Muscle of leg (tissue), 3 donors: ENCODE measurements at regions not wholly inside any gene's neighbourhood (a gene's known extent, or its start where the extent isn't known, plus 50 kb on each side); places are given as distances from the start of the nearest gene placed in this dataset.

Experiments
- DNase-seq: peaks from one replicate; pipeline ENCODE4 v3.0.0; 2013
- H3K27ac ChIP-seq: one replicate; pipeline ENCODE4 v1.5.1; 2013; ENCODE audit warnings: mild to moderate bottlenecking, low read length, control low read depth
- H3K27me3 ChIP-seq: one replicate; pipeline ENCODE4 v1.6.1; 2013; ENCODE audit warnings: low read length; ENCODE audit not compliant: control insufficient read depth, insufficient read depth
- H3K36me3 ChIP-seq: one replicate; pipeline ENCODE4 v1.6.1; 2013; ENCODE audit warnings: low read length; ENCODE audit not compliant: control insufficient read depth, insufficient read depth
- H3K4me1 ChIP-seq: one replicate; pipeline ENCODE4 v1.6.1; 2013; ENCODE audit warnings: low read length; ENCODE audit not compliant: control insufficient read depth, insufficient read depth
- H3K4me3 ChIP-seq: one replicate; pipeline ENCODE4 v1.5.1; 2013; ENCODE audit warnings: low read length, control low read depth
- H3K9me3 ChIP-seq: replicated peaks from 2 replicates; pipeline ENCODE4 v1.6.1; 2013; ENCODE audit warnings: low read depth, low read length; ENCODE audit not compliant: control insufficient read depth
- WGBS: methylation state at CpG from one replicate; pipeline ENCODE4 v1.1.5; 2013; ENCODE audit warnings: missing lambda C conversion rate; ENCODE audit not compliant: insufficient coverage; 5-methylcytosine and 5-hydroxymethylcytosine counted together

DNA sequence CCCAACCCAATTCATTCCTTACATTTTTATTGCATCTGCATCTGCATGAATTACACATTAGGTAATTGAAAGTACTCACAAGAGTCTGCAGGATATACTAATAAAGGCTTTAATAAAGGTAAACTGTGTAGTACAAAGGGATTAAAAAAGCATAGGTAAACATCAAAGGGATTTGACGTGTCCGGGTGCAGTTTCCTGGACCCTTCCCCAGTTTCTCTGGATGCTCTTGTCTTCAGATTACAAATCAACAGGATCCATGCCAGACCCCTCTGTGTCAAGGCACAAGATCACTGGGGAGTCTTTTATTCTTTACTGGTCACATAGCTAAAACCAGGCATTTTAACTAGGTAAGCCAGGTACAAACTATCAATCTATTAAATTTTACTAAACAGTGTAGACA is 177.2 kb upstream of the TYRP1 start:
- Histone ChIP-seq H3K4me1 (no peaks in the 10 kb centered on the region), H3K27me3 (no peaks in the 10 kb centered on the region), H3K9me3 (no peaks in the 10 kb centered on the region), H3K27ac (no peak overlapping the region), H3K36me3 (no peaks in the 10 kb centered on the region), H3K4me3 (no peak overlapping the region)
- DNase-seq, result no peak
- WGBS, result 18% methylated on average over 2 of the region's 2 CpGs

DNA sequence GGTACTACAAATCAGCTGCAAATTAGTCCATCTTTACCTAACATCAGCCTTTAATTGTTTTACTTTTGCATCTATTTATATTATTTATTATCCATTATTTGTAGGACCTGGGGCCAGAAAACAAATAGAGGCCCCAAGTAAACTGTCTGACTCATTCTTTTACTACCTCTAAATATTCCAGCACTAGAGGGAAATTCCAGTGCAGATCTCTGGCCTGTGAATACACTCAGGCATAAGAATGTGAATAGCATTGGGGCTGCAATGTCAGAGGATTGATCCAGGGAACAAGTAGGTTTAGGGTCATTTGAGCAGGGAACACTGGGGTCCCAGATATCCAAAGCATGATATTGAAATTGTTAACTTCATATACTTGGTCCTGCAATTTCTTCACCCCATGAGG is 176.6 kb upstream of the TYRP1 start:
- no peak overlapping the region for H3K27ac ChIP-seq
- H3K27me3 ChIP-seq, result no peaks in the 10 kb centered on the region
- H3K4me3 ChIP-seq, result no peak overlapping the region
- DNase-seq, result no peak
- H3K36me3 ChIP-seq, result no peaks in the 10 kb centered on the region
- no peaks in the 10 kb centered on the region for H3K4me1 ChIP-seq
- H3K9me3 ChIP-seq, result no peaks in the 10 kb centered on the region

DNA sequence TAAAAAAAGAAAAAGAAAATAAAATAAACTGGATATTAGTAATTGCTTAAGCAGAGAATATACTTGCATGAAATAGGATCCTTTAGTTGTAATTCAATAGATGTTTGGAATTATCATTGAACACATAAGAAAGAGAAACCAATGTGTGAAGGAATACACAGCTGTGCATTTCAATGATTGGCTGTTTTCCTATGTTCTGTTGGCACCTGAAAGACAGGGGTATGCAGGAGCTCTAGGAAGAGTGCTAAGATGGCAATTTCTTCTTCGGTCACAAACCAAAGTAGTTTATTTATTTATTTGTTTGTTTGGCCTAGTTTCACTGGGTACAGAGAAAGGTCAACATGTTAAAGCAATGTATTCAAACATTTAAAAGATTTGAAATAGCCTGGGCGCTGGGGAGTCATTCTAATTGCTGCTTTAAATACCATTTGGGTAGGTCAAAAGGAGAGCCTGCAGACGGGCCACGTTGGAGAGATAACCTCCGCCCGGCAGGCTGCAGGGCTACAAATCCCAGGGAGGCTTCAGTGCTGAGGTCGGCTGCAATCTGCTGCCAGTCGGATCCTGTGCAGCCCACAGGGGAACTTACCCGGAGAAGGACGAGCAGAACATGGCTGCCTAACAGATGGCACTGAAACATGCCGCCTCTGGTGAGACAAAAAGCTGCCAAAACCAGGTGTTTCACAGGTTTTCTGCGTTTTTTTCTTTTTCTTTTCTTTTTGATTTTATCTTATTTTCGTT is 154.2 kb upstream of the TYRP1 start:
- Histone ChIP-seq H3K27ac (no peak overlapping the region), H3K9me3 (no peaks in the 10 kb centered on the region), H3K4me1 (no peaks in the 10 kb centered on the region), H3K36me3 (no peaks in the 10 kb centered on the region), H3K4me3 (no peak overlapping the region), H3K27me3 (no peaks in the 10 kb centered on the region)
- 68% methylated on average over 8 of the region's 13 CpGs for WGBS
- no peak for DNase-seq

DNA sequence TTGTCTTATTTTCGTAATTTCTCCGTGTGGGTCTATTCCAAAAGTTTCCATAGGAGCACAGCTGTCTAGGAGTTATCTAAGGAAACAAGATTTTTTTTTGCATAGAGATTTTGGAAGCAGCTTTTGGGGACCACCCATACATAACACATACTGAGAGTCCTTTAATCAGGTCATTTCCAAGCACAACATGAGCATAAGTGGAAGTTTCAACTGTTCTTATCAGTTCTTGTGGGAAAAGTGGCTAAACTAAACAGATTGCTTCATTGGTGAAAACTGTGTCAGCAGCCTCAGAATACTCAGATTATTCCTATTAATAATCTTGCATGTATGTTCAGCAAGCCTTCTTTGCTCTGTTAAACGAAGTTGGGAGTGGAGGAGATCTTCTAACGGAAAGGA is 153.6 kb upstream of the TYRP1 start:
- no peak for DNase-seq
- WGBS, result 83% methylated on average over 2 of the region's 4 CpGs
- Histone ChIP-seq H3K36me3 (no peaks in the 10 kb centered on the region), H3K4me3 (no peak overlapping the region), H3K4me1 (no peaks in the 10 kb centered on the region), H3K27me3 (no peaks in the 10 kb centered on the region), H3K27ac (no peak overlapping the region), H3K9me3 (no peaks in the 10 kb centered on the region)

DNA sequence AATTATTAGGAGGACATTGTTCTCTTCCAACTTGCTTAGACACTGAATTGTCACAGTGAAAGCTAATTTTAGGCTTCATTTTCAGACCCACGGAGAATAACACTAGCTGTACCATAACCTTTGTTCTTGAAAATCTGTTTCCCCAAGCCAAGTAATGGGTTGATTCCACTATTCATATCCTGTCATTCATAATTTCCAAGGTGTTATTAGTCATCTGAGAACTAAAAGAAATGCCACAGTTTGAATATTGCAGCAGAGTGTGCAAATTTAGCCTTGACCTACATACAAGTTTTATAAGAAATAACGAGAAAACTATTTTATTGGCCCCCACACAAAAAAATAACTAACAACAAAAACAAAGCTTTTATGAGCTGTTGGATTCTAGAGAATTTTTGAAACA is 148.5 kb upstream of the TYRP1 start:
- DNase-seq, result no peak
- WGBS, result no CpG with 5 or more reads among the region's 2 CpGs
- H3K9me3 ChIP-seq, result no peaks in the 10 kb centered on the region
- no peak overlapping the region for H3K4me3 ChIP-seq
- no peaks in the 10 kb centered on the region for H3K4me1 ChIP-seq
- no peaks in the 10 kb centered on the region for H3K27me3 ChIP-seq
- no peak overlapping the region for H3K27ac ChIP-seq
- H3K36me3 ChIP-seq, result no peaks in the 10 kb centered on the region

DNA sequence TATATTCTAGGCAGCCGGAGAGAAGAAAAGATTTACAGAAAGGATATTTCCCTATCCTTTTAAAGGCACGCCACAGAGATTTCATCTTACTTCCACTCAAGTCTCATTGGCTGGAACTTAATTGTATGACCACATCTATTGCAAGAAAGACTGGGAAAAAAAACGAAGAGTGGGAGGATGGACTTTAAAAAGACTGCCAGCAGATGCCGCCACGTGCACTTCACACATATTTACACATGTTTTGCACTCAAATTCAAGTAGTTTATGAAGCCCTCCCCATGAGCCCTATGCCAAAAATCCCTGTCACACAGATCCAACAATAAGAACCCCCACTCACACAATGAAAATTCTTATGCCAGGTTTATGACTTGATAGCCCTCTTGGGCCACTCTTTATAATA is 138.5 kb upstream of the TYRP1 start:
- no peak for DNase-seq
- WGBS, result no CpG with 5 or more reads among the region's 5 CpGs

DNA sequence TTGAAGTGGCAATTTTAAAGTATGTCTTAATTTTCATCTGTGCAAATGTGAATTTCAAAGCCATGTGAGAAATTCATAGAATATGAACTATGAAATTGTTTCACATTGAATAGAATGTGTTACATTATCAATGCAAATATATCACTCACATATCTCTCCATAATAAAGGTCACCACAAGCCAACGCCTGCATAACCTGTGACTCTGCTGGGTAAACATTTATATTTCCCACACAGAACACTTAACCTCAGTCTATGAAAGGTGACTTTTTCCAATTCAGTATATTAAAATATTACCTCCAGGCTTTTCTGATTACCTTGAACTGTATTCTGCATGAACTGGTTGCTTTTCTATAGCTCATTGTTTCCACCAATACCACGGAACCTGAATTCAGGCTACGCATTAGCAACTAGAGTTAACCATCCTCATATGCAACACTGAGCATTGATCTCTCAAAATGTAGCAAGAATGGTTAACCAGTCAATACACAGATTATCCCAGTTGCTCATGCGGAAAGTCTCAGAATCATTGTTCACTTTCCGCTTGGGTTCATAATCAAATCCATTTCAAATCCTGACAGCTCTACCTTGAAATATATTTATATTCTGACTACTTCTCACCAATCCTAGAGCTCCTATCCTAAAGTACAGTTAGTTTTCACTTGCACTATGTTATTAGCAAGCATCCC is 126.6 kb upstream of the TYRP1 start:
- Histone ChIP-seq H3K27me3 (no peaks in the 10 kb centered on the region), H3K27ac (no peak overlapping the region), H3K36me3 (no peaks in the 10 kb centered on the region), H3K9me3 (no peaks in the 10 kb centered on the region), H3K4me3 (no peak overlapping the region), H3K4me1 (no peaks in the 10 kb centered on the region)
- DNase-seq, result no peak
- WGBS, result 94% methylated on average over 4 of the region's 5 CpGs

More for the DNA sequence above, 138.5 kb upstream of the TYRP1 start:
- H3K4me1 ChIP-seq, result no peaks in the 10 kb centered on the region
- H3K27me3 ChIP-seq, result no peaks in the 10 kb centered on the region
- H3K4me3 ChIP-seq, result no peak overlapping the region
- no peaks in the 10 kb centered on the region for H3K36me3 ChIP-seq
- no peak overlapping the region for H3K27ac ChIP-seq
- H3K9me3 ChIP-seq, result no peaks in the 10 kb centered on the region

DNA sequence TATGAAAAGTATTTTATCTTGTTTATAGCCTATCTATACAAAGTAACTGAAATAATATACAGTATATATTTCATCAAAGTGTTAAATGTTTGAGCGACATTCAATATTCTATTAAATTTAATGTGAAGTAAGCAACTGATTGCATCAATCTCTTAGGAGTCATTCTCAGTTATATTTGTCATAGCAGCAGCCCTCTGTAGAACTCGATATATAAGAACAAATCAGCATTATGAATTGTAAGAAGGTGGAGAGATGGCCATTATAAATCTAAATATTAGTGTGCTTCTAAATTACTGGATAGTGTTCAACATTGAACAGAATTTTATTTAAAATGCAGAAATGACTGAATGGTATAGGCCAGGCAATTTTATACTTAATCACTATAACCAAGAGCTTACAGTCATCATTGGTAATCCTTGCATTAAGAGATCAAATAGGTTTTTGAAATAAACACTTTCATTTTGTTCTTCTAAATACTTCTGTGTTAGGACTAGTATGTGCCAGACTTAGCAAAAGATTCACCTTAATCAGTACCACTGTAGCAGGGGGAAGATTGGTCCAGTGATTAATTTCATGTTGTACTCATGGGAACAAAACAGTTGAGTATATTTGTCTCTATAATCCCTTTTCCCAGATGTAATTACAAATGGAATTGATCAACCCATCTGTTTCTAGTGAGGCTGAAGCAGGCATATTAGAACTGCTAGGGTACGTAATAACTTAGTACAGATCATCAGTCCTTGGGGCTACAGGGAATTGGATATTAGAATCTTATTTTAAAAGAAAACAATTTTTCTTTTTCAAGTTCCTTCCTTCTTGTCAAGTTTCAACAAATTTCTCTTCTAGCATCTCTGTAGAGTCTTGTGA is 108.3 kb upstream of the TYRP1 start:
- Histone ChIP-seq H3K27ac (no peak overlapping the region), H3K27me3 (no peaks in the 10 kb centered on the region), H3K4me3 (no peak overlapping the region), H3K4me1 (no peaks in the 10 kb centered on the region), H3K36me3 (no peaks in the 10 kb centered on the region), H3K9me3 (no peaks in the 10 kb centered on the region)
- WGBS, result no CpG with 5 or more reads among the region's 3 CpGs
- no peak for DNase-seq

DNA sequence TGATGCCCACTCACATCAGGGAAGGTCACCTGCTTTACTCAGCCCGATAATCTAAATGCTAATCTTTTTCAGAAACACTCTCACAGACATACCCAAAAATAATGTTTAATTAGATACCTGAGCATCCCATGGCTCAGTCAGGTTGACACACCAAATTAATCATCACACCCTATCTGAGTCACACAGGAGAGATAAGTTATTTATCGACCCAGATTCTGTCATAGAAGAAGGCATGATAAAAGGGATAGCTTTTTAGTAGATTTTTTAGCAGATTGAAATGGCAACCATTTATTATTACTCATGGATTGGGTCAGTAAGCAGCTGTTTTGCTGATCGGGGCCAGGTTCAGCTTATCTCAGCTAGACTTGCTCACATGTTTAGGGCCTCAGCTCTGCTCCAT is 97.8 kb upstream of the TYRP1 start:
- DNase-seq, result no peak
- Histone ChIP-seq H3K9me3 (no peaks in the 10 kb centered on the region), H3K36me3 (no peaks in the 10 kb centered on the region), H3K27ac (no peak overlapping the region), H3K4me1 (no peaks in the 10 kb centered on the region), H3K4me3 (no peak overlapping the region), H3K27me3 (no peaks in the 10 kb centered on the region)
- 100% methylated on average over 1 of the region's 3 CpGs for WGBS

DNA sequence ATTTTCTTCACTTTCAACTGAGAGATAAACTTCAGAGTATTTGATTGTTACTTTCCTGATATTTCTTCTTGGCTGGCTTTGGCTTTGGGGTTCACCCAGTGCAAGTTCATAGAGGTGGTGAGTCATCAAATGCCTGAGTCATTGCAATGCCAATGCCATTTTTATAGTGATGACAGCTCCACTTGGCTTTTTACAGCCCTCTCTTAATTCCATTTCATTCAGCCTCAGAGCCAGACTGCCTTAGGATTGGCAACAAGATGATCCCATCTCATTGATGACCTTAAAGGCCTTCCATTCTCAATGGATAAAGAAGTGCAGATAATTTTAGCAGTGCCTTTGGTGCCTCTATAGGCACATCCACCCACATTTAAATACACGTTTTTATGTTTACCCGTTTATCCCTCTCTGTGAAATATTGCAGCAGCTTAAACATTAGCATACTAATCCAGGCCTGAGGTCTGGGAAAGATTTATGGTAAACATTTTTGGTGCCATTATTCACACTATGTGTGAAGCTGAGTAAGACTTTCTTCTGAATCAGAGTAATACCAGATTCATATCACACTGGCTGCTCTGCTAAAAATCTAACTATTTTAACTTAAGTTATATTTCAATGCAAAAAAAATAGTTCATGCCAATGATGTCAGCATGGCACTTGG is 88.9 kb upstream of the TYRP1 start:
- Histone ChIP-seq H3K36me3 (no peaks in the 10 kb centered on the region), H3K27ac (no peak overlapping the region), H3K27me3 (no peaks in the 10 kb centered on the region), H3K9me3 (no peaks in the 10 kb centered on the region), H3K4me3 (no peak overlapping the region), H3K4me1 (no peaks in the 10 kb centered on the region)
- WGBS, result no CpG with 5 or more reads among the region's 2 CpGs
- no peak for DNase-seq
